Uterus (tissue), 3 donors: ENCODE measurements at regions not wholly inside any gene's neighbourhood (a gene's known extent, or its start where the extent isn't known, plus 50 kb on each side); places are given as distances from the start of the nearest gene placed in this dataset.

Experiments used
- DNase-seq, 2 donors: peaks; one replicate each; pipeline ENCODE4 v3.0.0-alpha.2; 2019 to 2020
- H3K27ac ChIP-seq, 2 donors: fragments of 200-600 bp; sonication (generic); 1 replicate in 1 of 2; 2 replicates in 1 of 2; pipeline ENCODE4 v1.5.1; 2016 to 2018
- H3K27me3 ChIP-seq, 2 donors: fragments of 200-600 bp; sonication (generic); one replicate each; pipeline ENCODE4 v1.5.1; 2018 to 2019; ENCODE audit warnings: control low read depth in 1 of 2
- H3K36me3 ChIP-seq, 2 donors: fragments of 200-600 bp; sonication (generic); one replicate each; pipeline ENCODE4 v1.5.1; 2019; ENCODE audit warnings: control low read depth in 1 of 2
- H3K4me1 ChIP-seq, 2 donors: fragments of 200-600 bp; sonication (generic); one replicate each; pipeline ENCODE4 v1.5.1; 2018 to 2019; ENCODE audit warnings: control low read depth in 1 of 2
- H3K4me3 ChIP-seq, 2 donors: fragments of 200-600 bp; sonication (generic); 1 replicate in 1 of 2; 2 replicates in 1 of 2; pipeline ENCODE4 v1.5.1; 2018 to 2019; ENCODE audit warnings: mild to moderate bottlenecking in 1 of 2
- H3K9me3 ChIP-seq, 2 donors: fragments of 200-600 bp; sonication (generic); one replicate each; pipeline ENCODE4 v1.5.1; 2019; ENCODE audit warnings: control low read depth in 1 of 2
- CTCF ChIP-seq, 4 experiments: fragments of 200-600 bp in 2 of 4; fragments of 450-650 bp in 2 of 4; sonication (generic) in 2 of 4; IDR thresholded peaks; one replicate each; pipeline ENCODE4 v1.5.1; 2016 to 2019; ENCODE audit warnings: antibody characterized with exemption in 4 of 4, mild to moderate bottlenecking in 2 of 4, moderate library complexity in 1 of 4
- POLR2A ChIP-seq, 2 donors: fragments of 450-650 bp; IDR thresholded peaks; one replicate each; pipeline ENCODE4 v1.6.1; 2016; ENCODE audit warnings: antibody characterized with exemption in 2 of 2, mild to moderate bottlenecking in 1 of 2, moderate library complexity in 1 of 2
- intact Hi-C: fragments of 100-400 bp; cut with DNase I; formaldehyde crosslinking; loops from one replicate; pipeline ENCODE4 v1.15.1; 2023; ENCODE audit warnings: low total_unique reads
- donor health status: DM: yes; HTN: yes; CAD: no.

- TF ChIP-seq CTCF (IDR thresholded peaks at IDR 0.05) = no peak
- TF ChIP-seq POLR2A (IDR thresholded peaks at IDR 0.05) = no peak
- H3K27ac ChIP-seq = no peak overlapping the region
- DNase-seq = no peak
- no peak overlapping the region for H3K4me3 ChIP-seq
- H3K4me1 ChIP-seq = no peaks in the 10 kb centered on the region
- no peaks in the 10 kb centered on the region for H3K27me3 ChIP-seq
- intact Hi-C loops = no loop called here
- H3K9me3 ChIP-seq = no peaks in the 10 kb centered on the region
- no peaks in the 10 kb centered on the region for H3K36me3 ChIP-seq
Measured at GRCh38 chr4:30495651-30496310, 224.4 kb upstream of the PCDH7 start.

GRCh38 chr4:30511751-30512150 lies 208.4 kb upstream of the PCDH7 start:
- Histone ChIP-seq H3K9me3 (no peaks in the 10 kb centered on the region), H3K4me1 (no peaks in the 10 kb centered on the region), H3K36me3 (no peaks in the 10 kb centered on the region), H3K27ac (no peak overlapping the region), H3K4me3 (no peak overlapping the region), H3K27me3 (no peaks in the 10 kb centered on the region)
- intact Hi-C loops = no loop called here
- no peak for TF ChIP-seq CTCF (IDR thresholded peaks at IDR 0.05)
- no peak for TF ChIP-seq POLR2A (IDR thresholded peaks at IDR 0.05)
- no peak for DNase-seq

- Histone ChIP-seq H3K9me3 (no peaks in the 10 kb centered on the region), H3K4me1 (no peaks in the 10 kb centered on the region), H3K27me3 (no peaks in the 10 kb centered on the region), H3K27ac (no peak overlapping the region), H3K36me3 (no peaks in the 10 kb centered on the region), H3K4me3 (no peak overlapping the region)
- intact Hi-C loops = no loop called here
- no peak for DNase-seq
- TF ChIP-seq POLR2A (IDR thresholded peaks at IDR 0.05) = no peak
- no peak for TF ChIP-seq CTCF (IDR thresholded peaks at IDR 0.05)
Measured at GRCh38 chr4:30518211-30518610, 202.0 kb upstream of the PCDH7 start.

- intact Hi-C loops = no loop called here
Measured at GRCh38 chr4:30525662-30526315, 194.4 kb upstream of the PCDH7 start.

More at GRCh38 chr4:30525662-30526315, 194.4 kb upstream of the PCDH7 start:
- TF ChIP-seq CTCF (IDR thresholded peaks at IDR 0.05) = no peak
- TF ChIP-seq POLR2A (IDR thresholded peaks at IDR 0.05) = no peak
- Histone ChIP-seq H3K4me1 (no peaks in the 10 kb centered on the region), H3K27ac (no peak overlapping the region), H3K36me3 (no peaks in the 10 kb centered on the region), H3K9me3 (no peaks in the 10 kb centered on the region), H3K4me3 (no peak overlapping the region), H3K27me3 (no peaks in the 10 kb centered on the region)
- DNase-seq = no peak
